22Rv1 (cell line): ENCODE measurements at regions not wholly inside any gene's neighbourhood (a gene's known extent, or its start where the extent isn't known, plus 50 kb on each side); places are given as distances from the start of the nearest gene placed in this dataset.
A peak's percentile ranks its signal among the peaks of the same experiment; 100 is the strongest.

ENCODE experiments used
- H3K27ac ChIP-seq: fragments of 450-650 bp; 2 replicates; pipeline ENCODE4 v1.5.1; 2017
- ZFX ChIP-seq: fragments of 450-650 bp; IDR thresholded peaks from 2 replicates; pipeline ENCODE4 v1.6.1; 2017; ENCODE audit warnings: antibody characterized with exemption, borderline replicate concordance
- TF ChIP-seq, protein P1 (sequence below): fragments of 450-650 bp; IDR thresholded peaks from 2 replicates; pipeline ENCODE4 v1.5.1; 2017; ENCODE audit warnings: mild to moderate bottlenecking

DNA sequence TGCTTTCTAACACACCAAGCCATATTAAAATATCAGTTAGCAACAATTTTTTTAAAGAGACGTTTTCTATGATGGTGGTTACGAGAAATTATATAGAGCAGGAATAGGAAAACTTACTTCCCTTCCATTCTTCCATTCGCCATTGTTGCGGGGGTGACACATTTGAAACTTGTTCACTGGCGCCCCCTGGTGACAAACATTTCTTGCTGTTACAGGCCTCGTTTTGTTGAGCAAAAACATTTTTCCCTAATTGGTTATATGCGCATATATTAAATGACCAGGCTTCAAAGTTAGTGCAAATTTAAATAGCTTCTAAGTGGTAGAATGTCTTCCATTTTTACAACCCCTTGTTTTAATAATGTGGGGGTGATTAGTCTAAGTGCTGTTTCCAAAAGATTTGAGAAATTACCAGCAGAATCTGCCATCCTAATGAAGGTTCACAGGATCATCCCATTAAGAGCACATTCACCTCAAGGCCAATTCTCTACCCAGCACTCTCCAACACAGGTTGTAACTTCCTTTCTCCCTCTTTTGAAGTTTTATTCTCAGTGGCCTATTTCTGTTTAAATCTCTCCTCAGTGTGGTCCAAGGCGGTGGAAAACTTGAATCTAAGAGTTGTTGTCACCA is 1124.7 kb downstream of the FLRT2 start:
- H3K27ac ChIP-seq = no peak overlapping the region
- TF ChIP-seq ZFX = no peak
- TF ChIP-seq, protein P1, sequence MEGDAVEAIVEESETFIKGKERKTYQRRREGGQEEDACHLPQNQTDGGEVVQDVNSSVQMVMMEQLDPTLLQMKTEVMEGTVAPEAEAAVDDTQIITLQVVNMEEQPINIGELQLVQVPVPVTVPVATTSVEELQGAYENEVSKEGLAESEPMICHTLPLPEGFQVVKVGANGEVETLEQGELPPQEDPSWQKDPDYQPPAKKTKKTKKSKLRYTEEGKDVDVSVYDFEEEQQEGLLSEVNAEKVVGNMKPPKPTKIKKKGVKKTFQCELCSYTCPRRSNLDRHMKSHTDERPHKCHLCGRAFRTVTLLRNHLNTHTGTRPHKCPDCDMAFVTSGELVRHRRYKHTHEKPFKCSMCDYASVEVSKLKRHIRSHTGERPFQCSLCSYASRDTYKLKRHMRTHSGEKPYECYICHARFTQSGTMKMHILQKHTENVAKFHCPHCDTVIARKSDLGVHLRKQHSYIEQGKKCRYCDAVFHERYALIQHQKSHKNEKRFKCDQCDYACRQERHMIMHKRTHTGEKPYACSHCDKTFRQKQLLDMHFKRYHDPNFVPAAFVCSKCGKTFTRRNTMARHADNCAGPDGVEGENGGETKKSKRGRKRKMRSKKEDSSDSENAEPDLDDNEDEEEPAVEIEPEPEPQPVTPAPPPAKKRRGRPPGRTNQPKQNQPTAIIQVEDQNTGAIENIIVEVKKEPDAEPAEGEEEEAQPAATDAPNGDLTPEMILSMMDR = peak; percentile 82

DNA sequence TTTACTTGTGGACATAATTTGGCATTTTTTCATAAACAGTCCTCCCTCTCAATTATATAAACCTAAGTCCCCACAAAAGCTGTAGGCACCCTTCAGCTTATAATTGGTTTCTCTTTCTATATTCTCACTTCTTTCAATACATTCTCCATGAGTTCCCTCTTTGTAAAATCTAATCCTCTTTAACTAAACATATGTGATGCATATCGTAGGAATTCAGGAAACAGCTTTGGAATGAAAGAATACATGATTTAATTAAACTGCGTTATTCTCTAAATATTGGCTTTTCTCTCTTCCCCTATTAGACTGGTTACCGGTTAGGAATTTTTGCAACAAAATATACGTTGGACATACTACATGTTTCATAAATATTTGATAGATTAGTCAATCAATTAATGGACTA is 1122.6 kb downstream of the FLRT2 start:
- TF ChIP-seq ZFX = no peak
- TF ChIP-seq, protein P1 = no peak
- H3K27ac ChIP-seq = no peak overlapping the region

DNA sequence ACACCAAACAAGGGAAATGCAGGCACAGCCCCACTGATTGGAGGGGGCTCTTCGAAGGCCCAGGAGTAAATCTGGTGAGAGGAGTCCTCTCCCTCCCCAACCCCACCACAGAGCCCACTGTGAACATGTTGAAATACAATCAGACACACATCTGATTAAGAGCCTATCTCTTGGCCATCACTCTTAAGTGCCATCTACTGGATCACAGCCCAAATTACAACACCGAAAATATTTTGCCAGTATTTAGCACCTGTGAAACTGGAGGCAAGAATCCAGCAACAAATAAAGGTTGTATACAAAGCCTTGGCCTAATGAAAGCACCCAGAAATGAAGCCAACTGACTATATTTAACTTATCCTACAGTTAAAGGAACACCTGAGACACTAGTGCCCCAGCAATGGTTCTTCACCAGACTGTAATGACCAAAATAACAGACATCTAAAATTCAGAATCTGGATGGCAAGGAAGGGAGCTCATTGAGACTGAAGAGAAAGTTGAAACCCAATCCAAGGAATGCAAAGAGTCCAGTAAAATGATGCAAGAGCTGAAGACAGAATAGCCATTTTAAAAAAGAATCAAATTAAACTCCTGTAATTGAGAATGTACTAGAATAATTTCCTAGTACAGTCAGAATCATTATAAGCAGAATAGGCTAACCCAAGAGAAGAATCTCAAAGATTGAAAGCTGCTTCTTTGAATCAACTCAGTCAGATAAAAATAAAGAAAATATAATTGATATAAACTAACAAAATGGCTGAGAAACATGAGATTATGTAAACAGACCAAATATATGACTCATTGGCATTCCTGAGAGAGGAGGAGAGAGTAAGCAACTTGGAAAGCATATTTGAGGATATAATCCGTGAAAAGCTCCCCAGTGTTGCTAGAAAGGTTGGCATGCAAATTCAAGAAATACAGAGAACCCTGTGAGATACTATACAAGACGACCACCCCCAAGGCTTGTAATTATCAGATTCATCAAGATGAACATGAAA is 1117.0 kb downstream of the FLRT2 start:
- H3K27ac ChIP-seq = no peak overlapping the region
- TF ChIP-seq, protein P1 = peak; percentile 41
- TF ChIP-seq ZFX = no peak

DNA sequence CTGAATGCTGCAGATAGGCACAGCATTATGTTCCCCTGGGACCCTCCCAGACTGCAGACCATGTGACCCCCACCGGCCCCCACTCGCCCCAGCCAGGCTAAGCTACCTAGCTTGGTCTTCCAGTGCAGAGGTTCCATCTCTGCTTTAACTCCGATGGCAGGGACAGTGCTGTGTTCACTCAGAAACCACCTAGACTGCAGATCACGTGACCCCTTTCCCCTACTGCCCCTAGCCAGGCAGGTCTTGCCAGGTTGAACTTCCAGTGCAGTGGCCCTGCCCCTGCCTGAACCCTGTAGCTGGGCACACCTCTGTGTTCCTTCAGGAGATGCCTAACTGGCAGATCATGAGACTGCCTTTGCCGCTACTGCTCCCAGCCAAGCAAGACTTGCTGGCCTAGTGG is 1116.2 kb downstream of the FLRT2 start:
- no peak overlapping the region for H3K27ac ChIP-seq
- TF ChIP-seq ZFX = no peak
- TF ChIP-seq, protein P1 = no peak

DNA sequence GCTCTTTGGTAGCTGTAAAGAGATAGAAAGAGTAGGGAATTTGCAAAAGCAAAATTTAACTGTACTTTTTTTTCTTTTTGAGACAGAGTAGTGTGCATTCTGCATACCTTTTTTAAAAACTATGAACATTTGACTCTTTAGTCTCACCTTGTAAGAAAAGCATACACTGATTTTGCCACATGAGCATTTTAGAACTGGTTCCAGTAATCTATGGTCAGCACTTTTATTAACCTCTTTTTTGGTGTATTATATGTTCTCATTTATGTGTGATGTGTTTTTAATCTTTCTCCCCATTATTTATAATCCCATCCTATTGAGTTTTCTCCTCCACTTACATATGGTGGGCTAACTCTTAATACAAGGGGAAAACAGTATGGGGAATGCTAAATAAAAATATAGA is 1111.4 kb downstream of the FLRT2 start:
- TF ChIP-seq, protein P1 = no peak
- no peak for TF ChIP-seq ZFX
- H3K27ac ChIP-seq = no peak overlapping the region

DNA sequence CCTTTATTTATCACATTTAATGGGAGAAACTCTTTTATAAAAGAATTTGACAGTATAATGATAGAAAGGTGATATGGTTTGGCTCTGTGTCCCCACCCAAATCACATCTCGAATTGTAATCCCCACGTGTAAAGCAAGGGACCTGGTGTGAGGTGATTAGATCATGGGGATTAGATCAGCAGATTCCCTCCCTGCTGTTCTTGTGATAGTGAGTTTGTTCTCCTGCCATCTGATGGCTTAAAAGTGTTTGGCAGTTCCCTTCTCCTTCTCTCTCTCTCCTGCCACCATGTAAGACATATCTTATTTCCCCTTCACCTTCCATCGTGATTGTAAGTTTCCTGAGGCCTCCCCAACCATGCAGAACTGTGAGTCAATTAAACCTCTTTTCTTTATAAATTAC is 1110.3 kb downstream of the FLRT2 start:
- H3K27ac ChIP-seq = no peak overlapping the region
- TF ChIP-seq, protein P1 = no peak
- no peak for TF ChIP-seq ZFX

DNA sequence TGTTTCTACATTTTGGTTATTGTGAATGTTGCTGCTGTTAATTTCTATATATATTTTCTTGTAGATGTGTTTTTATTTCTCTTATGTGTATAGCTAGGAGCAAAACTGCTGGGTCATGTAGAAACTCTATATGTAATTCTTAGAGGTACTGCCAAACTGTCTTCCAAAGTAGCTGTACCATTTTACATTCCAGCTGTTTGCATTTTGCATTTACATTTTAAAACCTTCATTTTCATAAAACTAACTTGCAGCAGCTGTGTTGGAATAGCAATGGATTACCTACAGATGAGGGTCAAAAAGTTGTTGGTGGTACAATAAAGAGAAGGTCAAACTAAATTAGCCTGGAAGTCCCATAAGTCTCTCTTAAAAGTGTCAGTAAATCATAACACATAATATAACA is 1109.7 kb downstream of the FLRT2 start:
- no peak for TF ChIP-seq ZFX
- TF ChIP-seq, protein P1 = no peak
- no peak overlapping the region for H3K27ac ChIP-seq
